ENCODE measurements at regions not wholly inside any gene's neighbourhood (a gene's known extent, or its start where the extent isn't known, plus 50 kb on each side); places are given as distances from the start of the nearest gene placed in this dataset.

DNA sequence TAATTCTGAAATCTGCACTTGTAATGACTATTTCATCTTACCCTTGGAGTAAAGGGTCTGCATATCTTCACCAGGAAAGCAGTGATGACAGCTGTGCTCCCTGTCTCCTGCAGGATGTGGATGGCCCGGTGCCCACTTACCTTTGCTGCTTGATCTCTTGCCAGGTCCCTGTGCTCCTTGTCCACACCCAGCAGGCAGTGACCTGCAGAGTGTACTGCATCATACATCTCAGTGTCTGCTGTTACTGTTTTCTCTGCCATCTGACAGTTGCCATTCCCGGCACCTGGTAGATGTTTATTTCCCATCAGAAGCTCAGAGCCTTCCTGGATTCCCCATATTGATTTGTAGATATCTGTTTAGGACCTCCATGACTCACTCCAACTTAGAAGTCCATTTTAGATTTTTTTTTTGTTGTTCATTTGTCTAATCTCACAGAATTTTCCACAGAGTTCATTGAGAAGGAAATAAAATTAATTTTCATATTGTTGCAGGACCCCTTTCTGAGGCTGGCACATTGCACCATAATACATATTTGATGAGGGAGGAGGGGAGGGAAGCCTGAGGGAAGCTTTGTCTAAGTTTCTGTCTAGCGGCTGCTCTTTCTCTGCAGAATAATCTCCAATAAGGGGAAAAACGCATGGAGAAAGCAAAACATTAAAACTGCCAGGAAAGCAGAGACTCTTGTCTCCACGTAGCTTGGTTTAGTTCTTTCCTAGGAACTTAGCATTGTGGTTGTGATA is 697.5 kb upstream of the RAB6C start:
- H4K20me1 ChIP-seq (ENCODE audit: control insufficient read depth, extremely low read depth, insufficient read depth, low read length): no peaks in the 10 kb centered on the region
- no peaks in the 10 kb centered on the region for H3K9me1 ChIP-seq (ENCODE audit: control insufficient read depth, extremely low read depth, insufficient read depth, low read length)
- no peak overlapping the region for H2AFZ ChIP-seq (ENCODE audit: control insufficient read depth, low read length)
- no peaks in the 10 kb centered on the region for H3K79me2 ChIP-seq (ENCODE audit: control insufficient read depth, insufficient read depth, low read length)
- TF ChIP-seq, protein P1, sequence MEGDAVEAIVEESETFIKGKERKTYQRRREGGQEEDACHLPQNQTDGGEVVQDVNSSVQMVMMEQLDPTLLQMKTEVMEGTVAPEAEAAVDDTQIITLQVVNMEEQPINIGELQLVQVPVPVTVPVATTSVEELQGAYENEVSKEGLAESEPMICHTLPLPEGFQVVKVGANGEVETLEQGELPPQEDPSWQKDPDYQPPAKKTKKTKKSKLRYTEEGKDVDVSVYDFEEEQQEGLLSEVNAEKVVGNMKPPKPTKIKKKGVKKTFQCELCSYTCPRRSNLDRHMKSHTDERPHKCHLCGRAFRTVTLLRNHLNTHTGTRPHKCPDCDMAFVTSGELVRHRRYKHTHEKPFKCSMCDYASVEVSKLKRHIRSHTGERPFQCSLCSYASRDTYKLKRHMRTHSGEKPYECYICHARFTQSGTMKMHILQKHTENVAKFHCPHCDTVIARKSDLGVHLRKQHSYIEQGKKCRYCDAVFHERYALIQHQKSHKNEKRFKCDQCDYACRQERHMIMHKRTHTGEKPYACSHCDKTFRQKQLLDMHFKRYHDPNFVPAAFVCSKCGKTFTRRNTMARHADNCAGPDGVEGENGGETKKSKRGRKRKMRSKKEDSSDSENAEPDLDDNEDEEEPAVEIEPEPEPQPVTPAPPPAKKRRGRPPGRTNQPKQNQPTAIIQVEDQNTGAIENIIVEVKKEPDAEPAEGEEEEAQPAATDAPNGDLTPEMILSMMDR (optimal IDR thresholded peaks at IDR 0.05 in 1 of 3, IDR thresholded peaks at IDR 0.05 in 1 of 3, conservative IDR thresholded peaks at IDR 0.05 in 1 of 3; ENCODE audit: extremely low read depth in 1 of 3, insufficient read depth in 2 of 3, low read length in 3 of 3): no peak
- no peaks in the 10 kb centered on the region for H3K27me3 ChIP-seq (ENCODE audit: control insufficient read depth, extremely low read depth, insufficient read depth, low read length)
- H3K4me2 ChIP-seq (ENCODE audit: control insufficient read depth, extremely low read depth, insufficient read depth, low read depth, low read length): no peak overlapping the region
- no peak overlapping the region for H3K9ac ChIP-seq (ENCODE audit: control insufficient read depth, extremely low read depth, insufficient read depth, low read length)
- no peak overlapping the region for H3K27ac ChIP-seq (ENCODE audit: control insufficient read depth, insufficient read depth, low read length)
- H3K4me3 ChIP-seq (ENCODE audit: control insufficient read depth in 2 of 3, extremely low read depth in 1 of 3, insufficient read depth in 2 of 3, low read depth in 1 of 3, low read length in 3 of 3): no peak overlapping the region
- H3K36me3 ChIP-seq (ENCODE audit: control insufficient read depth in 2 of 2, extremely low read depth in 1 of 2, insufficient read depth in 2 of 2, low read length in 2 of 2): no peaks in the 10 kb centered on the region
- dilution Hi-C loops (cut with MboI; ENCODE audit: extremely low pct_ligation_motif_present, low sequenced_read_pairs): no loop called here
- FAIRE-seq: no peak
- H3K9me3 ChIP-seq (ENCODE audit: control insufficient read depth, low read depth, low read length): no peaks in the 10 kb centered on the region
- no peak for DNase-seq (ENCODE audit: low read depth, low spot score)
- H3K4me1 ChIP-seq (ENCODE audit: control insufficient read depth, extremely low read depth, insufficient read depth, low read length): peaks cover 5% of the 10 kb centered on the region

DNA sequence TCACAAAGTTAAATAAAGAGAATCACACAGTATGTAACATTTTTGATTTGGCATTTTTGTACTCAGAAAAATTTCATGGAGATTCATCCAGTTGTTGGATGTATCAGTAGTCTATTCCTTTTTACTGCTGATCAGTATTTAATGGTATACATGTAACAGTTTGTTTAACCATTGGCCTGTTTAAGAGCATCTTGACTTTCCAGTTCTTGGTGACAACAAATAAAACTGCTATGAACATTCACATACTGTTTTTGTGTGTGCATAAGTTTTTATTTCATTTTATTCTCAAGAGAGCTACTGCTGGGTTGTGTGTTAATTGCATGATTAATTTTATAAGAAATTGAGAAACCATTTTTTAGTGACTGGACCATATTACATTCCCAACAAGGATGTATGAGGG is 694.5 kb upstream of the RAB6C start:
- Histone ChIP-seq H3K27ac (ENCODE audit: control insufficient read depth, insufficient read depth, low read length) (no peak overlapping the region), H3K79me2 (ENCODE audit: control insufficient read depth, insufficient read depth, low read length) (no peaks in the 10 kb centered on the region), H2AFZ (ENCODE audit: control insufficient read depth, low read length) (no peak overlapping the region), H3K36me3 (ENCODE audit: control insufficient read depth in 2 of 2, extremely low read depth in 1 of 2, insufficient read depth in 2 of 2, low read length in 2 of 2) (no peaks in the 10 kb centered on the region), H4K20me1 (ENCODE audit: control insufficient read depth, extremely low read depth, insufficient read depth, low read length) (no peaks in the 10 kb centered on the region), H3K4me3 (ENCODE audit: control insufficient read depth in 2 of 3, extremely low read depth in 1 of 3, insufficient read depth in 2 of 3, low read depth in 1 of 3, low read length in 3 of 3) (no peak overlapping the region), H3K9ac (ENCODE audit: control insufficient read depth, extremely low read depth, insufficient read depth, low read length) (no peak overlapping the region), H3K4me1 (ENCODE audit: control insufficient read depth, extremely low read depth, insufficient read depth, low read length) (no peaks in the 10 kb centered on the region), H3K9me1 (ENCODE audit: control insufficient read depth, extremely low read depth, insufficient read depth, low read length) (no peaks in the 10 kb centered on the region), H3K4me2 (ENCODE audit: control insufficient read depth, extremely low read depth, insufficient read depth, low read depth, low read length) (no peak overlapping the region), H3K9me3 (ENCODE audit: control insufficient read depth, low read depth, low read length) (no peaks in the 10 kb centered on the region), H3K27me3 (ENCODE audit: control insufficient read depth, extremely low read depth, insufficient read depth, low read length) (no peaks in the 10 kb centered on the region)
- dilution Hi-C loops (cut with MboI; ENCODE audit: extremely low pct_ligation_motif_present, low sequenced_read_pairs): no loop called here
- FAIRE-seq: no peak
- TF ChIP-seq EZH2 (IDR thresholded peaks at IDR 0.05; ENCODE audit: low read length): no peak
- DNase-seq (ENCODE audit: low read depth, low spot score): no peak

DNA sequence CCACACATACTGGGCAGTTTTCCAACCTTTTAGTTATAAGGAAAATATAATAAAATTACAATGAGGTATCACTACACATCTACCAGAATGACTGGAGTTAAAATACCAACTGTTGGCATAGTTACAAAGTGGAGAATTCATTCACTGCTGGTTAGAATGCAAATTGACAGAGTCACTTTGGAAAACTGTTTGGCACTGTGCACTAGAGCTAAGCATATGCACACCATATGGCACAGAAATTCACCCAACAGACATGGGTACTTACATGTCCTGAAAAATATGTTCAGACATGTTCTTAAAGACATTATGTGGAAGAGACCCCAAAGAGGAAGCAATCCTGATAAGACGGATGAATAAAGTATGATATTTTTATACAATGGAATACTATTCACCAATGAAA is 686.1 kb upstream of the RAB6C start:
- no peak overlapping the region for H3K4me2 ChIP-seq (ENCODE audit: control insufficient read depth, extremely low read depth, insufficient read depth, low read depth, low read length)
- H2AFZ ChIP-seq (ENCODE audit: control insufficient read depth, low read length): no peak overlapping the region
- no peaks in the 10 kb centered on the region for H3K9me1 ChIP-seq (ENCODE audit: control insufficient read depth, extremely low read depth, insufficient read depth, low read length)
- no peaks in the 10 kb centered on the region for H3K9me3 ChIP-seq (ENCODE audit: control insufficient read depth, low read depth, low read length)
- dilution Hi-C loops (cut with MboI; ENCODE audit: extremely low pct_ligation_motif_present, low sequenced_read_pairs): no loop called here
- no peak overlapping the region for H3K4me3 ChIP-seq (ENCODE audit: control insufficient read depth in 2 of 3, extremely low read depth in 1 of 3, insufficient read depth in 2 of 3, low read depth in 1 of 3, low read length in 3 of 3)
- H3K27me3 ChIP-seq (ENCODE audit: control insufficient read depth, extremely low read depth, insufficient read depth, low read length): no peaks in the 10 kb centered on the region
- no peaks in the 10 kb centered on the region for H4K20me1 ChIP-seq (ENCODE audit: control insufficient read depth, extremely low read depth, insufficient read depth, low read length)
- DNase-seq (ENCODE audit: low read depth, low spot score) (no peak), FAIRE-seq (no peak)
- H3K79me2 ChIP-seq (ENCODE audit: control insufficient read depth, insufficient read depth, low read length): no peaks in the 10 kb centered on the region
- TF ChIP-seq, protein P1 (optimal IDR thresholded peaks at IDR 0.05 in 1 of 3, IDR thresholded peaks at IDR 0.05 in 1 of 3, conservative IDR thresholded peaks at IDR 0.05 in 1 of 3; ENCODE audit: extremely low read depth in 1 of 3, insufficient read depth in 2 of 3, low read length in 3 of 3): no peak
- H3K36me3 ChIP-seq (ENCODE audit: control insufficient read depth in 2 of 2, extremely low read depth in 1 of 2, insufficient read depth in 2 of 2, low read length in 2 of 2): no peaks in the 10 kb centered on the region
- H3K4me1 ChIP-seq (ENCODE audit: control insufficient read depth, extremely low read depth, insufficient read depth, low read length): no peaks in the 10 kb centered on the region
- no peak overlapping the region for H3K27ac ChIP-seq (ENCODE audit: control insufficient read depth, insufficient read depth, low read length)
- no peak overlapping the region for H3K9ac ChIP-seq (ENCODE audit: control insufficient read depth, extremely low read depth, insufficient read depth, low read length)
